SK-N-SH (cell line): ENCODE measurements at regions not wholly inside any gene's neighbourhood (a gene's known extent, or its start where the extent isn't known, plus 50 kb on each side); places are given as distances from the start of the nearest gene placed in this dataset.

Source experiments
- CTCF ChIP-seq: fragments of 200-600 bp; sonication (generic); IDR thresholded peaks from 2 replicates; pipeline ENCODE4 v1.6.1; 2017; ENCODE audit warnings: antibody characterized with exemption, mild to moderate bottlenecking, moderate library complexity
- EP300 ChIP-seq, 2 experiments: IDR thresholded peaks; 2 replicates each; pipeline versions ENCODE4 v1.4.0 to v1.6.1; 2012; ENCODE audit warnings: borderline replicate concordance in 1 of 2, low read depth in 1 of 2, low read length in 1 of 2
- EZH2phosphoT487 ChIP-seq: fragments of 200-600 bp; sonication (generic); IDR thresholded peaks from 2 replicates; pipeline ENCODE4 v1.6.1; 2017; ENCODE audit warnings: low read depth, mixed run types, mild to moderate bottlenecking, antibody characterized with exemption, moderate library complexity, borderline replicate concordance
- FOSL2 ChIP-seq: IDR thresholded peaks from 2 replicates; pipeline ENCODE4 v1.4.0; 2012; ENCODE audit warnings: low read depth, mild to moderate bottlenecking, moderate library complexity, borderline replicate concordance
- FOXM1 ChIP-seq: IDR thresholded peaks from 2 replicates; pipeline ENCODE4 v1.4.0; 2012; ENCODE audit warnings: low read depth, mild to moderate bottlenecking
- GABPA ChIP-seq: IDR thresholded peaks from 2 replicates; pipeline ENCODE4 v1.4.0; 2012; ENCODE audit warnings: low read depth, mild to moderate bottlenecking
- JUND ChIP-seq: IDR thresholded peaks from 2 replicates; pipeline ENCODE4 v1.4.0; 2012
- MXI1 ChIP-seq: IDR thresholded peaks from 2 replicates; pipeline ENCODE4 v1.6.1; 2012; ENCODE audit warnings: mild to moderate bottlenecking, low read depth, low read length, improper control_type of control experiment
- NFIC ChIP-seq: IDR thresholded peaks from 2 replicates; pipeline ENCODE4 v1.4.0; 2012; ENCODE audit warnings: borderline replicate concordance
- SIN3A ChIP-seq: IDR thresholded peaks from 2 replicates; pipeline ENCODE4 v1.6.1; 2012; ENCODE audit warnings: low read depth, mild to moderate bottlenecking, low read length, moderate library complexity, borderline replicate concordance
- TCF12 ChIP-seq: IDR thresholded peaks from 2 replicates; pipeline ENCODE4 v1.4.0; 2012
- USF1 ChIP-seq: IDR thresholded peaks from 2 replicates; pipeline ENCODE4 v1.4.0; 2012; ENCODE audit warnings: low read depth, borderline replicate concordance
- YY1 ChIP-seq: IDR thresholded peaks from 2 replicates; pipeline ENCODE4 v1.4.0; 2012; ENCODE audit warnings: low read depth, mild to moderate bottlenecking

DNA sequence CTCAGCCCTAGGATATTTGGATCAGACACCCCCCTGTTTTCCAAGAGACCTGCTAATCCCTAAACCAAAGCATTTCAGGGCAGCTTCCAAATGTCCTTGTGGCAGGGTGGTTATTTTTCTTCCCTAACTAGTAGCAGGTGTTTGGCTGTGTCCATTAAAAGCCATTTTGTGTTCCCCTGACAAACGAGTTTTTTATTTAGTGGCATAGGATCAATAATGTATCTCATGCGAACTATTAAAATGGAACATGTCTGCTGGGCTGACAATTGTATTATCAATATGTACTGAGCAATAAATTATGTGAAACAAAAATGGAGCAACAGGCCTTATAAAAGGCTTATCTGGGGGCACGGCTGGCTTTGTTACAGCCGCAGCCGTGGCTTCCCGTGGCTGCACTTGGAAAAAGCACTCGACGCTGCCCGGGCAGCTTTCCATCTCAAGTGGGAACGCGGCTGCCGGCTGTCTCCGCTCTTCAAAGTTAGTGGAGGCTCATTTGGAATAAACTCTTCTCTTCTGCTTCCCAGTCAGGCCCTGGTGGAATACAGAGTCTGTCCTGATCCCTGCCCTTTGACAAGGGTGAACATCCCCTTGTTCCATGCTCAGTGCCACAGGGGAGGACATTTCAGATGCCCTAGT is 554.3 kb downstream of the TYW1 start:
- TF ChIP-seq GABPA (no peak), EP300 (IDR thresholded peaks at IDR 0.05; ENCODE audit: borderline replicate concordance in 1 of 2, low read depth in 1 of 2, low read length in 1 of 2) (no peak), EZH2phosphoT487 (no peak), MXI1 (no peak), SIN3A (no peak), CTCF (no peak), FOSL2 (no peak), TCF12 (no peak), YY1 (no peak), NFIC (no peak), JUND (no peak), FOXM1 (no peak), USF1 (no peak)
